Dendritic cell treated with granulocyte-macrophage colony-stimulating factor and Interleukin-4, amounts not matched to agents 40 ng/mL and 50 ng/mL, for 4 days (primary cell): ENCODE measurements at regions not wholly inside any gene's neighbourhood (a gene's known extent, or its start where the extent isn't known, plus 50 kb on each side); places are given as distances from the start of the nearest gene placed in this dataset.

ENCODE experiments used
- H3K27ac Mint-ChIP-seq: one replicate; pipeline ENCODE4 v1.8.0; 2022; ENCODE audit warnings: mild to moderate bottlenecking, mixed read lengths
- H3K27me3 Mint-ChIP-seq: one replicate; pipeline ENCODE4 v1.8.0; 2022; ENCODE audit warnings: mild to moderate bottlenecking, mixed read lengths
- H3K36me3 Mint-ChIP-seq: one replicate; pipeline ENCODE4 v1.8.0; 2022; ENCODE audit warnings: low read depth, mixed read lengths
- H3K4me1 Mint-ChIP-seq: one replicate; pipeline ENCODE4 v1.8.0; 2022; ENCODE audit warnings: low read depth, mixed read lengths
- H3K4me3 Mint-ChIP-seq: one replicate; pipeline ENCODE4 v1.8.0; 2022; ENCODE audit warnings: mild to moderate bottlenecking, moderate library complexity, mixed read lengths
- H3K9me3 Mint-ChIP-seq: one replicate; pipeline ENCODE4 v1.8.0; 2022; ENCODE audit warnings: mixed read lengths
- intact Hi-C: fragments of 100-400 bp; cut with micrococcal nuclease; formaldehyde crosslinking; loops from one replicate; pipeline ENCODE4 v1.15.0; 2022

- Mint-ChIP-seq H3K36me3 (no peaks in the 10 kb centered on the region), H3K9me3 (no peaks in the 10 kb centered on the region), H3K4me1 (no peaks in the 10 kb centered on the region), H3K4me3 (no peak overlapping the region), H3K27me3 (no peaks in the 10 kb centered on the region), H3K27ac (no peak overlapping the region)
- intact Hi-C loops, result no loop called here
Observed at GRCh38 chr5:122565331-122565730, 209.5 kb upstream of the SNX2 start.

GRCh38 chr5:122576256-122577016, 198.4 kb upstream of the SNX2 start:
- H3K4me3 Mint-ChIP-seq, result no peak overlapping the region
- H3K27ac Mint-ChIP-seq, result no peak overlapping the region
- no peaks in the 10 kb centered on the region for H3K27me3 Mint-ChIP-seq
- no peaks in the 10 kb centered on the region for H3K36me3 Mint-ChIP-seq
- H3K4me1 Mint-ChIP-seq, result no peaks in the 10 kb centered on the region
- peaks cover 6% of the 10 kb centered on the region for H3K9me3 Mint-ChIP-seq
- intact Hi-C loops, result no loop called here

DNA sequence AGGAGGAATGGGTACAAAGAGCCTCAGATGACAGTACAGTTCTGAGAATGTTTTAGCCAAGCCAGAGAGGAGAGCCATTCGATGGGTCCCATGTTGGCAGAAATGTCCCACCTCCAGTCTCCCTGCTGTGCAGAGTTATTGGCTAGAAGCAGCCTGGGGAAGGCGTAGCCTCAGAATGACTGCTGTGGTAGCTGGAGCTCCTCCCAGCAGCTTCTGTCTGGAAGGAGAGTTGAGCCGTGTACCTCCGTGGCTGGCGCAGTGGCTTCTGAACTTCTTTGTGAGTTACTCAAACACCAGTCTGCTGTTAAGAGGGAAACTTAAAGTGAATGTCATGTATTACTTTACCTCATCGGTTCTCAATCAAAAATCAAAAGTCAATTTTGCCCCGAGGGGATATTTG, 193.3 kb upstream of the SNX2 start:
- intact Hi-C loops, result no loop called here
- H3K36me3 Mint-ChIP-seq, result no peaks in the 10 kb centered on the region
- H3K4me1 Mint-ChIP-seq, result no peaks in the 10 kb centered on the region
- H3K27me3 Mint-ChIP-seq, result no peaks in the 10 kb centered on the region
- no peak overlapping the region for H3K4me3 Mint-ChIP-seq
- peaks cover 6% of the 10 kb centered on the region for H3K9me3 Mint-ChIP-seq
- no peak overlapping the region for H3K27ac Mint-ChIP-seq

- Mint-ChIP-seq H3K4me1 (no peaks in the 10 kb centered on the region), H3K4me3 (no peak overlapping the region), H3K27ac (no peak overlapping the region), H3K27me3 (no peaks in the 10 kb centered on the region), H3K9me3 (peaks cover 3% of the 10 kb centered on the region), H3K36me3 (no peaks in the 10 kb centered on the region)
- intact Hi-C loops, result no loop called here
Observed at GRCh38 chr5:122584411-122585300, 190.2 kb upstream of the SNX2 start.

DNA sequence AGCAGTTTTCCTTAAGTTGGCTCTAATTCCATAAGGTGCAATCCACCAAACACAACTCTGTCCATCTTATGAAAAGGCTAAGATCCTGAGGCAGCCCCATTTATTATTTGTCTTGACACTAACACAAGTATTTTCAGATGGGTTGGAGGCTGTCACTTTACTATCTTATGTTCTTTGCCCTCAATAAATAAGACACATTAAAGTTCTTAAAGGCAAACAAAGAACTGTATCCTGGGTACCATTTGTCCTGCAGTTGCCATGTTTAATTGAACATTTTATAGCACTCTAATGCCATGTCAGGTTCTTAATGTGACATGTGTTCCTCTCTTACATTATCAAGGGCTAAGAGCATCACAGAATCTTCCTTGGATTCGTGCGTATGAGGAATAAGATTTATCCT, 189.5 kb upstream of the SNX2 start:
- Mint-ChIP-seq H3K4me3 (no peak overlapping the region), H3K4me1 (no peaks in the 10 kb centered on the region), H3K9me3 (no peaks in the 10 kb centered on the region), H3K27me3 (no peaks in the 10 kb centered on the region), H3K27ac (no peak overlapping the region), H3K36me3 (no peaks in the 10 kb centered on the region)
- intact Hi-C loops, result no loop called here

GRCh38 chr5:122586351-122586750, 188.5 kb upstream of the SNX2 start:
- Mint-ChIP-seq H3K9me3 (no peaks in the 10 kb centered on the region), H3K4me1 (no peaks in the 10 kb centered on the region), H3K36me3 (no peaks in the 10 kb centered on the region), H3K27ac (no peak overlapping the region), H3K4me3 (no peak overlapping the region), H3K27me3 (no peaks in the 10 kb centered on the region)
- intact Hi-C loops, result no loop called here

GRCh38 chr5:122591828-122592227, 183.1 kb upstream of the SNX2 start:
- Mint-ChIP-seq H3K4me1 (no peaks in the 10 kb centered on the region), H3K27me3 (no peaks in the 10 kb centered on the region), H3K9me3 (peaks cover 15% of the 10 kb centered on the region), H3K4me3 (no peak overlapping the region), H3K36me3 (no peaks in the 10 kb centered on the region), H3K27ac (no peak overlapping the region)
- intact Hi-C loops, result no loop called here

- intact Hi-C loops, result no loop called here
- Mint-ChIP-seq H3K4me1 (no peaks in the 10 kb centered on the region), H3K4me3 (no peak overlapping the region), H3K27me3 (no peaks in the 10 kb centered on the region), H3K36me3 (no peaks in the 10 kb centered on the region), H3K9me3 (peaks cover 34% of the 10 kb centered on the region), H3K27ac (no peak overlapping the region)
Observed at GRCh38 chr5:122599000-122599399, 175.9 kb upstream of the SNX2 start.

DNA sequence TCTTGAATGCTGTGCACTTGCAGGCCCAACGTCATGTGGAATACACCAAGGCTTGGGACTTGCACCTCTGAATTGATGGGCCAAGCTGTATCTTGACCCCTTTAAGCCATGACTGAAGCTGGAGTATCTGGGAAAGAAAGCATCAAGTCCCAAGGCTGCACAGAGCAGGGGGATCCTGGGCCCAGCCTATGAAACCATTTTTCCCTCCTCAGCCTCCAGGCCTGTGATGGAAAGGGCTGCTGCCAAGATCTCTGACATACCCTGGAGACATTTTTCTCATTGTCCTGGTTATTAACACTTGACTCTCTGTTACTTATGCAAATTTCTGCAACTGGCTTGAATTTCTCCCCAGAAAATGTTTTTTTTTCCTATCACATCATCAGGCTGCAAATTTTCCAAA, 174.0 kb upstream of the SNX2 start:
- Mint-ChIP-seq H3K27ac (no peak overlapping the region), H3K27me3 (no peaks in the 10 kb centered on the region), H3K4me3 (no peak overlapping the region), H3K4me1 (no peaks in the 10 kb centered on the region), H3K36me3 (no peaks in the 10 kb centered on the region), H3K9me3 (peaks cover 27% of the 10 kb centered on the region)
- intact Hi-C loops, result no loop called here

DNA sequence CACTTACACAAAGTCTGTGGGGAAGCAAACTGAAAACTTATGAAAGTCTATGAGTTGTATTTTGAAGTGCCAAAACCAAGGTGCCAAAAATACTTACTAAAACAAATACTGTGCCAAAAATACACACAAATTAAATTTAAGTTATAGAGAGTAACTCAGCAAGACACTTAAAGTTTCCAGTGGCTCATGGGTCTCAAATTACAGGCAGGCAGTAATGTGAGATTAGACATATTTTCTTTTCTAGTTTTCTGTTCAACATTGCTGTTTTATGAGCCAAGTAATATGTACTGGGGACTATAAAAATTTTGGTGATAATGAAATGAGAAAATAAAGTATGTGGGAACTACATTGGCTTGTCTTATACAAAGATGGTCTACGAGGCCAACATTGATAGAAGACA, 172.2 kb upstream of the SNX2 start:
- intact Hi-C loops, result no loop called here

GRCh38 chr5:122605236-122605635, 169.6 kb upstream of the SNX2 start:
- H3K9me3 Mint-ChIP-seq, result peaks cover 12% of the 10 kb centered on the region
- H3K4me3 Mint-ChIP-seq, result no peak overlapping the region
- intact Hi-C loops, result no loop called here
- H3K27me3 Mint-ChIP-seq, result no peaks in the 10 kb centered on the region
- H3K27ac Mint-ChIP-seq, result no peak overlapping the region
- no peaks in the 10 kb centered on the region for H3K36me3 Mint-ChIP-seq
- no peaks in the 10 kb centered on the region for H3K4me1 Mint-ChIP-seq

More for the DNA sequence above, 172.2 kb upstream of the SNX2 start:
- no peaks in the 10 kb centered on the region for H3K27me3 Mint-ChIP-seq
- no peaks in the 10 kb centered on the region for H3K36me3 Mint-ChIP-seq
- H3K4me3 Mint-ChIP-seq, result no peak overlapping the region
- peaks cover 12% of the 10 kb centered on the region for H3K9me3 Mint-ChIP-seq
- no peak overlapping the region for H3K27ac Mint-ChIP-seq
- H3K4me1 Mint-ChIP-seq, result no peaks in the 10 kb centered on the region

GRCh38 chr5:122607818-122608217, 167.1 kb upstream of the SNX2 start:
- Mint-ChIP-seq H3K27me3 (no peaks in the 10 kb centered on the region), H3K4me3 (no peak overlapping the region), H3K27ac (no peak overlapping the region), H3K9me3 (no peaks in the 10 kb centered on the region), H3K4me1 (no peaks in the 10 kb centered on the region), H3K36me3 (no peaks in the 10 kb centered on the region)
- intact Hi-C loops, result no loop called here

DNA sequence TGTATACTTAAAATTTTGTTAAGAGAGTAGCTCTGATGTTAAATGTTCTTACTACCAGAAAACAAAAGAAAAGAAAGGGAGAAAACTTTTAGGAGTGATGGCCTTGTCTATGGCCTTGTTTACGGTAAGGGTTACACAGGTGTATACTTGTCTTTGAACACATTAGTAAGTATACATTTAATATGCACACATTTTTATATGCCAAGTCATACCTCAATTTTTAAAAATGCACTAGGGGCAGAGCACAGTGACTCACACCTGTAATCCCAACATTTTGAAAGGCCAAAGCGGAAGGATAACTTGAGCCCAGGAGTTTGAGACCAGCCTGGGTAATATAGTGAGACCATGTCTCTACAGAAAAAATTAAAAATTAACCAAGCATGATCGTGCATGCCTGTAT, 166.7 kb upstream of the SNX2 start:
- H3K27me3 Mint-ChIP-seq, result no peaks in the 10 kb centered on the region
- intact Hi-C loops, result no loop called here
- H3K4me1 Mint-ChIP-seq, result no peaks in the 10 kb centered on the region
- H3K36me3 Mint-ChIP-seq, result no peaks in the 10 kb centered on the region
- no peaks in the 10 kb centered on the region for H3K9me3 Mint-ChIP-seq
- no peak overlapping the region for H3K4me3 Mint-ChIP-seq
- H3K27ac Mint-ChIP-seq, result no peak overlapping the region

GRCh38 chr5:122611406-122611805, 163.5 kb upstream of the SNX2 start:
- no peaks in the 10 kb centered on the region for H3K36me3 Mint-ChIP-seq
- H3K9me3 Mint-ChIP-seq, result peaks cover under 1% of the 10 kb centered on the region
- H3K4me3 Mint-ChIP-seq, result no peak overlapping the region
- no peaks in the 10 kb centered on the region for H3K27me3 Mint-ChIP-seq
- intact Hi-C loops, result no loop called here
- H3K4me1 Mint-ChIP-seq, result no peaks in the 10 kb centered on the region
- no peak overlapping the region for H3K27ac Mint-ChIP-seq
